ENCODE measurements at regions not wholly inside any gene's neighbourhood (a gene's known extent, or its start where the extent isn't known, plus 50 kb on each side); places are given as distances from the start of the nearest gene placed in this dataset.
"Not testable (repeated sequence)": the region's sequence is repeated elsewhere in the genome, so short reads cannot be mapped to it uniquely, and the experiment has no call there.

DNA sequence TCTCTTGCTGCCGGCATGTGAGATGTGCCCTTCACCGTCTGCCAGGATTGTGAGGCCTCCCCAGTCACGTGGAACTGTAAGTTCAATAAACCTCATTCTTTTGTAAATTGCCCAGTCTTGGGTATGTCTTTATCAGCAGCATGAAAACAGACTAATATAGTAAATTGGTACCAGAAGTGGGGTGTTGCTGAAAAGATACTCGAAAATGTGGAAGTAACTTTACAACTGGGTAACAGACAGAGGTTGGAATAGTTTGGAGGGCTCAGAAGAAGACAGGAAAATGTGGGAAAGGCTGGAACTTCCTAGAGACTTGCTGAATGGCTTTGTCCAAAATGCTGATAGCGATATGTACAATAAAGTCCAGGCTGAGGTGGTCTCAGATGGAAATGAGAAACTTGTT lies 129.1 kb downstream of the GJA1 start:
- TF ChIP-seq, protein P1, sequence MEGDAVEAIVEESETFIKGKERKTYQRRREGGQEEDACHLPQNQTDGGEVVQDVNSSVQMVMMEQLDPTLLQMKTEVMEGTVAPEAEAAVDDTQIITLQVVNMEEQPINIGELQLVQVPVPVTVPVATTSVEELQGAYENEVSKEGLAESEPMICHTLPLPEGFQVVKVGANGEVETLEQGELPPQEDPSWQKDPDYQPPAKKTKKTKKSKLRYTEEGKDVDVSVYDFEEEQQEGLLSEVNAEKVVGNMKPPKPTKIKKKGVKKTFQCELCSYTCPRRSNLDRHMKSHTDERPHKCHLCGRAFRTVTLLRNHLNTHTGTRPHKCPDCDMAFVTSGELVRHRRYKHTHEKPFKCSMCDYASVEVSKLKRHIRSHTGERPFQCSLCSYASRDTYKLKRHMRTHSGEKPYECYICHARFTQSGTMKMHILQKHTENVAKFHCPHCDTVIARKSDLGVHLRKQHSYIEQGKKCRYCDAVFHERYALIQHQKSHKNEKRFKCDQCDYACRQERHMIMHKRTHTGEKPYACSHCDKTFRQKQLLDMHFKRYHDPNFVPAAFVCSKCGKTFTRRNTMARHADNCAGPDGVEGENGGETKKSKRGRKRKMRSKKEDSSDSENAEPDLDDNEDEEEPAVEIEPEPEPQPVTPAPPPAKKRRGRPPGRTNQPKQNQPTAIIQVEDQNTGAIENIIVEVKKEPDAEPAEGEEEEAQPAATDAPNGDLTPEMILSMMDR (IDR thresholded peaks at IDR 0.05), result not testable (repeated sequence)
- not testable (repeated sequence) for TF ChIP-seq POLR2AphosphoS5 (IDR thresholded peaks at IDR 0.05; ENCODE audit: low read depth, low read length); SIN3A (IDR thresholded peaks at IDR 0.05; ENCODE audit: borderline replicate concordance, insufficient read depth, low read depth, low read length)

Data from Panc1 (cell line).